Suprapubic skin (tissue), 4 donors: ENCODE measurements at regions not wholly inside any gene's neighbourhood (a gene's known extent, or its start where the extent isn't known, plus 50 kb on each side); places are given as distances from the start of the nearest gene placed in this dataset.

Experiments
- DNase-seq, 2 donors: peaks; one replicate each; pipeline ENCODE4 v3.0.0-alpha.2; 2019; ENCODE audit warnings: low spot score in 2 of 2
- H3K27ac ChIP-seq: fragments of 200-600 bp; sonication (generic); one replicate; pipeline ENCODE4 v1.5.1; 2019
- H3K27me3 ChIP-seq: fragments of 200-600 bp; sonication (generic); one replicate; pipeline ENCODE4 v1.5.1; 2019
- H3K36me3 ChIP-seq: fragments of 200-600 bp; sonication (generic); one replicate; pipeline ENCODE4 v1.5.1; 2019
- H3K4me1 ChIP-seq: fragments of 200-600 bp; sonication (generic); one replicate; pipeline ENCODE4 v1.5.1; 2019
- H3K4me3 ChIP-seq: fragments of 200-600 bp; sonication (generic); one replicate; pipeline ENCODE4 v1.5.1; 2019; ENCODE audit warnings: mild to moderate bottlenecking
- H3K9me3 ChIP-seq: fragments of 200-600 bp; sonication (generic); one replicate; pipeline ENCODE4 v1.5.1; 2019
- EP300 ChIP-seq: sonication (generic); formaldehyde crosslinking; IDR thresholded peaks from one replicate; pipeline ENCODE4 v1.6.1; 2017; ENCODE audit warnings: antibody characterized with exemption
- POLR2A ChIP-seq, 2 donors: fragments of 450-650 bp; IDR thresholded peaks; one replicate each; pipeline ENCODE4 v1.6.1; 2017; ENCODE audit warnings: antibody characterized with exemption in 2 of 2, mild to moderate bottlenecking in 2 of 2, moderate library complexity in 2 of 2
- POLR2AphosphoS5 ChIP-seq, 3 donors: sonication (generic); formaldehyde crosslinking; IDR thresholded peaks; one replicate each; pipeline ENCODE4 v1.6.1; 2017; ENCODE audit warnings: antibody characterized with exemption in 3 of 3
- WGBS: methylation state at CpG from one replicate; pipeline ENCODE4 v1.1.5; 2018; 5-methylcytosine and 5-hydroxymethylcytosine counted together
- TF ChIP-seq, protein P1 (sequence below), 2 donors: fragments of 200-600 bp in 1 of 2; fragments of 450-650 bp in 1 of 2; sonication (generic) in 1 of 2; IDR thresholded peaks; one replicate each; pipeline ENCODE4 v1.5.1; 2016 to 2019; ENCODE audit warnings: antibody characterized with exemption in 2 of 2, mild to moderate bottlenecking in 1 of 2, moderate library complexity in 1 of 2

- Histone ChIP-seq H3K36me3 (no peaks in the 10 kb centered on the region), H3K4me3 (no peak overlapping the region), H3K9me3 (no peaks in the 10 kb centered on the region), H3K27ac (no peak overlapping the region), H3K4me1 (peaks cover 10% of the 10 kb centered on the region), H3K27me3 (no peaks in the 10 kb centered on the region)
- TF ChIP-seq EP300 (no peak), POLR2AphosphoS5 (IDR thresholded peaks at IDR 0.05) (no peak), POLR2A (IDR thresholded peaks at IDR 0.05) (no peak)
- TF ChIP-seq, protein P1, sequence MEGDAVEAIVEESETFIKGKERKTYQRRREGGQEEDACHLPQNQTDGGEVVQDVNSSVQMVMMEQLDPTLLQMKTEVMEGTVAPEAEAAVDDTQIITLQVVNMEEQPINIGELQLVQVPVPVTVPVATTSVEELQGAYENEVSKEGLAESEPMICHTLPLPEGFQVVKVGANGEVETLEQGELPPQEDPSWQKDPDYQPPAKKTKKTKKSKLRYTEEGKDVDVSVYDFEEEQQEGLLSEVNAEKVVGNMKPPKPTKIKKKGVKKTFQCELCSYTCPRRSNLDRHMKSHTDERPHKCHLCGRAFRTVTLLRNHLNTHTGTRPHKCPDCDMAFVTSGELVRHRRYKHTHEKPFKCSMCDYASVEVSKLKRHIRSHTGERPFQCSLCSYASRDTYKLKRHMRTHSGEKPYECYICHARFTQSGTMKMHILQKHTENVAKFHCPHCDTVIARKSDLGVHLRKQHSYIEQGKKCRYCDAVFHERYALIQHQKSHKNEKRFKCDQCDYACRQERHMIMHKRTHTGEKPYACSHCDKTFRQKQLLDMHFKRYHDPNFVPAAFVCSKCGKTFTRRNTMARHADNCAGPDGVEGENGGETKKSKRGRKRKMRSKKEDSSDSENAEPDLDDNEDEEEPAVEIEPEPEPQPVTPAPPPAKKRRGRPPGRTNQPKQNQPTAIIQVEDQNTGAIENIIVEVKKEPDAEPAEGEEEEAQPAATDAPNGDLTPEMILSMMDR (IDR thresholded peaks at IDR 0.05), result no peak
- no peak for DNase-seq
- WGBS, result 50% methylated on average over 2 of the region's 2 CpGs
Observed at GRCh38 chr1:234840843-234841242, 230.9 kb upstream of the IRF2BP2 start.

DNA sequence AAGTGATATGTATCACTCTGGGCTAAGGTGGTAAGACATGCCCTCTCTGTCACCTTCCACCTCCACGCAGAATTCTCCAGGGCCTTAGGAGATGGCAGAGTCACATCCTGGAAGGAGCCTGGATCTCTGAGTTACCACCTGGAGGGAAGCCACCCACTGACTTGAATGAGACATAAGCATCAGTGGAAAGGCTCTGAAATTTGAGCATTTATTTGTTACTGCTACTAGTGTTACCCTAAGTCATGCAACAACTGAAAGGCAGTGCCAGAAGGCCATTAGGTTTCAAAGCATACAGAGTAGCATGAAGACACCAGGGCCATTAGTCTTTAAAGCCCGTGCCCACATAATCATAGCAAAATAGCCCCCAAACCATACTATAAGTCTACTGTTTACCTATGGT is 230.3 kb upstream of the IRF2BP2 start:
- 83% methylated on average over 2 of the region's 2 CpGs for WGBS
- H3K36me3 ChIP-seq, result no peaks in the 10 kb centered on the region
- peaks cover 10% of the 10 kb centered on the region for H3K4me1 ChIP-seq
- no peaks in the 10 kb centered on the region for H3K9me3 ChIP-seq
- TF ChIP-seq EP300 (no peak), POLR2AphosphoS5 (IDR thresholded peaks at IDR 0.05) (no peak)
- TF ChIP-seq, protein P1 (IDR thresholded peaks at IDR 0.05), result no peak
- no peak overlapping the region for H3K27ac ChIP-seq
- no peaks in the 10 kb centered on the region for H3K27me3 ChIP-seq
- H3K4me3 ChIP-seq, result no peak overlapping the region
- no peak for DNase-seq

- WGBS, result 92% methylated on average over 2 of the region's 2 CpGs
- H3K27ac ChIP-seq, result no peak overlapping the region
- TF ChIP-seq POLR2AphosphoS5 (IDR thresholded peaks at IDR 0.05) (no peak), POLR2A (IDR thresholded peaks at IDR 0.05) (no peak), EP300 (no peak)
- TF ChIP-seq, protein P1 (IDR thresholded peaks at IDR 0.05), result no peak
Observed at GRCh38 chr1:234839663-234840062, 229.7 kb upstream of the IRF2BP2 start.

DNA sequence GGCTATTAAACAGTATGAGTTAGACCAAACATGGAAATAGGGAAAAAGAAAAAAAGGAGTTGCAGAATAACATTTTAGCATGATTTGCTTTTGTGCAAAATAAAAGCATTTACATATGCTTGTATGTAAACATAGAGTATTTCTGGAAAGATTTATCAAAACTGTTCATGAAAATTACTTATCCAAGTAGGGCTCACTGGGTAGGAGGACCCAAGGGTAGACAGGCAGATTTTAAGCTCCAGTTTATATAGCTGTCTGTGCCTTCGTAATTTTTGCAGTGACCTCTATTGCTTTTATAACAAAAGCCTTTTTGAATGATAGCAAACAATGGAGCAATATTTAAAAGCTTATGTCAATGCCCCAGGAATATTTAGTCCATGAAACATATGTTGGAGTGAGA is 228.8 kb upstream of the IRF2BP2 start:
- 81% methylated on average over 1 of the region's 1 CpG for WGBS

More at GRCh38 chr1:234839663-234840062, 229.7 kb upstream of the IRF2BP2 start:
- H3K9me3 ChIP-seq, result no peaks in the 10 kb centered on the region
- no peak for DNase-seq
- H3K27me3 ChIP-seq, result no peaks in the 10 kb centered on the region
- H3K4me1 ChIP-seq, result peaks cover 10% of the 10 kb centered on the region
- no peaks in the 10 kb centered on the region for H3K36me3 ChIP-seq
- no peak overlapping the region for H3K4me3 ChIP-seq

DNA sequence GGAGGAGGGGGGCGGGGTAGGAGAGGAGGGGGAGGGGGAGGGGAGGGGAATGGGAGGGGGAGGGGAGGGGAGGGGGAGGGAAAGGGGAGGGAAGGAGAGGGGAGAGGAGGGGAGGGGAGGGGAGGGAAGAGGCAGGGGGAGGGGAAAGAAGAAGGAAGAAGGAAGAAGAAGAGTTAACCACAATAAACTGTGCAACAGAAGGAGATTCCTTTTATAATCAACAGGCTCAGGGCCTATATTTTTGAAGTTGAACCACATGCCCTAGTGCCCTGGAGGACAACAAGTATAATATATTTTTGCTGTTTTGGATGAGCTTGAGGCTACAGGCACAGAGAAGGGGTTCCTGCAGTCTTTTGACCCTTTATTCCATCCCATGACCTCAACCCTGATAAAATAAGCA is 228.2 kb upstream of the IRF2BP2 start:
- Histone ChIP-seq H3K36me3 (no peaks in the 10 kb centered on the region), H3K27ac (no peak overlapping the region), H3K4me1 (peaks cover 10% of the 10 kb centered on the region), H3K27me3 (no peaks in the 10 kb centered on the region), H3K4me3 (no peak overlapping the region), H3K9me3 (no peaks in the 10 kb centered on the region)
- TF ChIP-seq EP300 (no peak), POLR2A (IDR thresholded peaks at IDR 0.05) (no peak), POLR2AphosphoS5 (IDR thresholded peaks at IDR 0.05) (no peak)
- TF ChIP-seq, protein P1 (IDR thresholded peaks at IDR 0.05), result no peak
- WGBS, result no CpG with 5 or more reads among the region's 1 CpG
- no peak for DNase-seq

More for the DNA sequence above, 228.8 kb upstream of the IRF2BP2 start:
- Histone ChIP-seq H3K9me3 (no peaks in the 10 kb centered on the region), H3K4me3 (no peak overlapping the region), H3K36me3 (no peaks in the 10 kb centered on the region), H3K27me3 (no peaks in the 10 kb centered on the region), H3K4me1 (peaks cover 10% of the 10 kb centered on the region), H3K27ac (no peak overlapping the region)
- no peak for TF ChIP-seq POLR2A (IDR thresholded peaks at IDR 0.05)
- no peak for TF ChIP-seq EP300
- no peak for TF ChIP-seq POLR2AphosphoS5 (IDR thresholded peaks at IDR 0.05)
- TF ChIP-seq, protein P1 (IDR thresholded peaks at IDR 0.05), result no peak
- DNase-seq, result no peak
